ENCODE measurements at regions not wholly inside any gene's neighbourhood (a gene's known extent, or its start where the extent isn't known, plus 50 kb on each side); places are given as distances from the start of the nearest gene placed in this dataset.

DNA sequence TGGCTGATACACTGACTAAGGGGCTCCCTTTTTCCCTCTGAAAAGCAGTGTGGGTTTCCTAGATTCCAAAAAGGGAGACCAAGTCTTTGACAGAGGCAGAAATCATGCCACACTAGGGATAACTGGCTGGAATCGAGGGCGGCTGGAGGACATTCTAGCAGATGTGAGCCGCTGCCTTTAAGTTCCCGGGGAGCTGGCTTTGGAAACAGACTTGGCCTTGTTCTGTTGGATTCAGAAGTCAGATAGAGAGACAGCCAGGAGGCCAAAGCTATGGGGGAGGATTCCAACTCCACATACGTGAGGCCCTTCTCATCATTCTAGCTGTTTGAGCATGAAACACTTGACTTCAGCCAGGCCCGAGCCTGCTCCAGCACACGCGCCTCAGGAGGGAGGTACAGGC lies 109.9 kb upstream of the FOXC1 start:
- H3K27me3 ChIP-seq (ENCODE audit: insufficient read depth, low read length): no peaks in the 10 kb centered on the region; the same call in 1 of the 2 replicates

DNA sequence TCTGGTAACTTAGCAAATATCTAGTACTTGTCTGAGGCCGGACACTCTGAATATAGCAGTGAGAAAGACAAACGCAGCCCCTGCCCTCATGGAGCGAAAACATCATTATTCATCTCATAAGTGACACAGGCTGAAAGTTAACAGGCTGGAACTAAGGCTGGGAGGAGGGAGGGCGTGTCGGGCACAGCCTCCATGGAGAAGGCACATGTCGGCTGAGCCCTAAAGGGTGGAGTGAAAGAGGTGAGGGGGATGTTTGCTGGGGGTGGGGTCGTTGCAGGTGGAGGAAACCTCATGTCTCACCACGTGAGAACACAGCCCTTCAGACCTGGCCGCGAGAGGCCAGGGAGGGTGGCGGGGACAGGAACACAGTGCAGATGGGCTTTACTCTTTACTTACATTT lies 108.8 kb upstream of the FOXC1 start:
- no peak overlapping the region for H3K4me3 ChIP-seq (ENCODE audit: low read length)
- H3K9ac ChIP-seq (ENCODE audit: low read depth, low read length): no peak overlapping the region
- no peaks in the 10 kb centered on the region; the same call in 1 of the 2 replicates for H3K27me3 ChIP-seq (ENCODE audit: insufficient read depth, low read length)
- H3K27ac ChIP-seq (ENCODE audit: low read length): no peak overlapping the region
- H3K36me3 ChIP-seq (ENCODE audit: insufficient read depth, low read depth, low read length): no peaks in the 10 kb centered on the region
- H3K4me1 ChIP-seq (ENCODE audit: insufficient read depth, low read length): peaks cover 3% of the 10 kb centered on the region; the same call in 1 of the 2 replicates
- peaks cover 5% of the 10 kb centered on the region for H3K9me3 ChIP-seq (ENCODE audit: insufficient read depth, low read depth, low read length)

More for the DNA sequence above, 109.9 kb upstream of the FOXC1 start:
- Histone ChIP-seq H3K9ac (ENCODE audit: low read depth, low read length) (no peak overlapping the region), H3K4me1 (ENCODE audit: insufficient read depth, low read length) (peaks cover 3% of the 10 kb centered on the region; the same call in 1 of the 2 replicates), H3K4me3 (ENCODE audit: low read length) (no peak overlapping the region), H3K9me3 (ENCODE audit: insufficient read depth, low read depth, low read length) (peaks cover 7% of the 10 kb centered on the region), H3K36me3 (ENCODE audit: insufficient read depth, low read depth, low read length) (no peaks in the 10 kb centered on the region), H3K27ac (ENCODE audit: low read length) (no peak overlapping the region)

- Histone ChIP-seq H3K4me3 (ENCODE audit: low read length) (no peak overlapping the region), H3K36me3 (ENCODE audit: insufficient read depth, low read depth, low read length) (no peaks in the 10 kb centered on the region), H3K9ac (ENCODE audit: low read depth, low read length) (no peak overlapping the region), H3K27me3 (ENCODE audit: insufficient read depth, low read length) (no peaks in the 10 kb centered on the region; the same call in 1 of the 2 replicates), H3K4me1 (ENCODE audit: insufficient read depth, low read length) (peaks cover 3% of the 10 kb centered on the region; the same call in 1 of the 2 replicates), H3K27ac (ENCODE audit: low read length) (no peak overlapping the region), H3K9me3 (ENCODE audit: insufficient read depth, low read depth, low read length) (no peaks in the 10 kb centered on the region)
Observed at GRCh38 chr6:1502041-1502440, 107.7 kb upstream of the FOXC1 start.

DNA sequence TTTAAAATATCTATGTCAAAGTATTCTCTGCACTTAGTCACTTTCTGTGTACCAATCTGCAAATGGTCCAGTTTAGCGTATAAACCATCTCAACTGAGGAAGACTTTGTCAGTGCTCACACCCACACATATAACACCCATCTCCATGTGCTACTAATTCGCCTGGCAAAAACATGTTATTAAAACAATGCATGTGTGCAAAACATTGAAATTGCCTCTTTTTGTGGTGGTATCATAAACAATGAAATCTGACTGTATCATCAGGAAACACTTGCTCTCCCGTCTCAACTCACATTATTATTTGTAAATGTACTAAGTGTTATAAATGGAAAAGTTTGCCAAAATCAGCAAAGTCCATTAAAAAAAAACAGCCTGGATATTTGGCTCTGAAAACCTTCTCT lies 105.9 kb upstream of the FOXC1 start:
- H3K27me3 ChIP-seq (ENCODE audit: insufficient read depth, low read length): no peaks in the 10 kb centered on the region; the same call in 1 of the 2 replicates
- no peaks in the 10 kb centered on the region for H3K36me3 ChIP-seq (ENCODE audit: insufficient read depth, low read depth, low read length)
- H3K4me1 ChIP-seq (ENCODE audit: insufficient read depth, low read length): no peaks in the 10 kb centered on the region
- no peak overlapping the region for H3K4me3 ChIP-seq (ENCODE audit: low read length)
- no peak overlapping the region for H3K9ac ChIP-seq (ENCODE audit: low read depth, low read length)
- no peak overlapping the region for H3K27ac ChIP-seq (ENCODE audit: low read length)
- no peaks in the 10 kb centered on the region for H3K9me3 ChIP-seq (ENCODE audit: insufficient read depth, low read depth, low read length)

GRCh38 chr6:1504465-1504864 lies 105.2 kb upstream of the FOXC1 start:
- Histone ChIP-seq H3K27me3 (ENCODE audit: insufficient read depth, low read length) (no peaks in the 10 kb centered on the region; the same call in 1 of the 2 replicates), H3K27ac (ENCODE audit: low read length) (no peak overlapping the region), H3K9ac (ENCODE audit: low read depth, low read length) (no peak overlapping the region), H3K4me1 (ENCODE audit: insufficient read depth, low read length) (no peaks in the 10 kb centered on the region), H3K9me3 (ENCODE audit: insufficient read depth, low read depth, low read length) (no peaks in the 10 kb centered on the region), H3K36me3 (ENCODE audit: insufficient read depth, low read depth, low read length) (no peaks in the 10 kb centered on the region), H3K4me3 (ENCODE audit: low read length) (no peak overlapping the region)

GRCh38 chr6:1507251-1507650 lies 102.5 kb upstream of the FOXC1 start:
- no peaks in the 10 kb centered on the region for H3K4me1 ChIP-seq (ENCODE audit: insufficient read depth, low read length)
- no peak overlapping the region for H3K27ac ChIP-seq (ENCODE audit: low read length)
- H3K27me3 ChIP-seq (ENCODE audit: insufficient read depth, low read length): no peaks in the 10 kb centered on the region; the same call in 1 of the 2 replicates
- H3K4me3 ChIP-seq (ENCODE audit: low read length): no peak overlapping the region
- H3K36me3 ChIP-seq (ENCODE audit: insufficient read depth, low read depth, low read length): no peaks in the 10 kb centered on the region
- no peak overlapping the region for H3K9ac ChIP-seq (ENCODE audit: low read depth, low read length)
- no peaks in the 10 kb centered on the region for H3K9me3 ChIP-seq (ENCODE audit: insufficient read depth, low read depth, low read length)

DNA sequence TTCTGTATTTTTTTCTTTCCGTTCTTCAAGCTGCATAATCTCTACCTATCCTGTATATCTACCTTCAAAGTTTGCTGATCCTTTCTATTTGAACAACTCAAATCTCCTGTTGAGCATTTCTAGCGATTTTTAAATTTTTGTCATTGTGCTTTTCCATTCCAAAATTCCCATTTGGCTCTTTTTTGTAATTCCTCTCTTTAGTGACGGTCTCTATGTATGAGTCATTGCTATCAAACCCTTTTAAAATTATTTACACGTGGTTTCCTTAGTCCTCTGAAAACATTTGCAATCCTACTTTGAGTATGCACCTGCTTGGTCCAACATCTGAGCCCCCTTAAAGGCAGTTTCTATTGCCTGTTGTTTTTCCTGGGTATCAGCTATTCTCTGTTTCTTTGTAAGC lies 100.5 kb upstream of the FOXC1 start:
- Histone ChIP-seq H3K27ac (ENCODE audit: low read length) (no peak overlapping the region), H3K4me1 (ENCODE audit: insufficient read depth, low read length) (no peaks in the 10 kb centered on the region), H3K36me3 (ENCODE audit: insufficient read depth, low read depth, low read length) (no peaks in the 10 kb centered on the region), H3K9me3 (ENCODE audit: insufficient read depth, low read depth, low read length) (no peaks in the 10 kb centered on the region), H3K9ac (ENCODE audit: low read depth, low read length) (no peak overlapping the region), H3K27me3 (ENCODE audit: insufficient read depth, low read length) (no peaks in the 10 kb centered on the region), H3K4me3 (ENCODE audit: low read length) (no peak overlapping the region)

GRCh38 chr6:1510239-1510638 lies 99.5 kb upstream of the FOXC1 start:
- Histone ChIP-seq H3K36me3 (ENCODE audit: insufficient read depth, low read depth, low read length) (no peaks in the 10 kb centered on the region), H3K4me3 (ENCODE audit: low read length) (no peak overlapping the region), H3K9ac (ENCODE audit: low read depth, low read length) (no peak overlapping the region), H3K4me1 (ENCODE audit: insufficient read depth, low read length) (no peaks in the 10 kb centered on the region), H3K27me3 (ENCODE audit: insufficient read depth, low read length) (no peaks in the 10 kb centered on the region), H3K9me3 (ENCODE audit: insufficient read depth, low read depth, low read length) (no peaks in the 10 kb centered on the region), H3K27ac (ENCODE audit: low read length) (no peak overlapping the region)

DNA sequence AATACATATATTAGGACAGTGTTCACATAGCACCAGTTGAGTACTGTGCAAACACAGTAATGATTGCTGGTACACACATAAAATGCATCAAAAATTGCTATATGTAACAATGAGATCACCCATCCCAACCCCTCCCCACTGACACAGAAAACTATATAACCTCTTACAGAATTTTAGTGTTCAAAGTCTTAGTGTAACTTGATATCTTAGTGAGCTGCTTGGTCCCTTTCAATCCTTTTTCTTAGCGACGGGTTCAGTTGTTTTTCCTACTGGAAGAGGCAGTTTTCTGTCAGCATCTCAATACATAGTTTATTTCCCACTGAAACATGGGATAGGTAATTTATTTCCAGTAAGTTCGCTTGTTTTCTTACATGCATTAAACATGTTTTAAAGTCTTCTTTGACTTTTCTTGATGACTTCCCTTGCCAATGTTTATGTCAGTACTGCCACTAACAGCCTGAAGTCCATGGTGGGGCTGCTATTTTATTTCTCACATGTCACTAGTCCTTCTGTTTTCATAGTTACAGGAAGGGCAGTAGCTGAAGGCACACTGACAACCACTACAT lies 96.4 kb upstream of the FOXC1 start:
- no peak overlapping the region for H3K27ac ChIP-seq (ENCODE audit: low read length)
- H3K4me1 ChIP-seq (ENCODE audit: insufficient read depth, low read length): no peaks in the 10 kb centered on the region
- no peak overlapping the region for H3K4me3 ChIP-seq (ENCODE audit: low read length)
- H3K9ac ChIP-seq (ENCODE audit: low read depth, low read length): no peak overlapping the region
- H3K27me3 ChIP-seq (ENCODE audit: insufficient read depth, low read length): no peaks in the 10 kb centered on the region
- H3K36me3 ChIP-seq (ENCODE audit: insufficient read depth, low read depth, low read length): no peaks in the 10 kb centered on the region
- no peaks in the 10 kb centered on the region for H3K9me3 ChIP-seq (ENCODE audit: insufficient read depth, low read depth, low read length)

GRCh38 chr6:1514078-1514477 lies 95.6 kb upstream of the FOXC1 start:
- no peak overlapping the region for H3K27ac ChIP-seq (ENCODE audit: low read length)
- H3K36me3 ChIP-seq (ENCODE audit: insufficient read depth, low read depth, low read length): no peaks in the 10 kb centered on the region
- no peak overlapping the region for H3K4me3 ChIP-seq (ENCODE audit: low read length)
- no peak overlapping the region for H3K9ac ChIP-seq (ENCODE audit: low read depth, low read length)
- H3K9me3 ChIP-seq (ENCODE audit: insufficient read depth, low read depth, low read length): no peaks in the 10 kb centered on the region
- no peaks in the 10 kb centered on the region for H3K27me3 ChIP-seq (ENCODE audit: insufficient read depth, low read length)
- H3K4me1 ChIP-seq (ENCODE audit: insufficient read depth, low read length): no peaks in the 10 kb centered on the region

DNA sequence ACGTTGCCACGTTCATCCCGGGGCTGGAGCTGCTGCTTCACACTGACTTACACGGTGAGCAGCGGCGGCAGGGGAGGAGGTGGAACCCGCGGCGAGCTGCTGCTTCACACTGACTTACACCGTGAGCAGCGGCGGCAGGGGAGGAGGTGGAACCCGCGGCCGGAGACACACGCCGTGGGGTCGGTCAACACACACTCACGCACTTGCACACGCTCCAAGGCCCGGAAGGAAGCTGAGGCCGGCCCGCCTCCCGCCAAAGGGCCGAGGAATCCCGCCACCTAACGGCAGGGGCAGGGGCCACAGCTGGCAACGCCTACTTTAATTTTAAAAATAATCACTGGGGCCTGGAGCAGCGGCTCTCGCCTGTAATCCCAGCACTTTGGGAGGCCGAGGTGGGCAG lies 94.4 kb upstream of the FOXC1 start:
- Histone ChIP-seq H3K36me3 (ENCODE audit: insufficient read depth, low read depth, low read length) (no peaks in the 10 kb centered on the region), H3K9ac (ENCODE audit: low read depth, low read length) (no peak overlapping the region), H3K9me3 (ENCODE audit: insufficient read depth, low read depth, low read length) (no peaks in the 10 kb centered on the region), H3K4me1 (ENCODE audit: insufficient read depth, low read length) (no peaks in the 10 kb centered on the region), H3K4me3 (ENCODE audit: low read length) (no peak overlapping the region), H3K27ac (ENCODE audit: low read length) (no peak overlapping the region), H3K27me3 (ENCODE audit: insufficient read depth, low read length) (no peaks in the 10 kb centered on the region)

DNA sequence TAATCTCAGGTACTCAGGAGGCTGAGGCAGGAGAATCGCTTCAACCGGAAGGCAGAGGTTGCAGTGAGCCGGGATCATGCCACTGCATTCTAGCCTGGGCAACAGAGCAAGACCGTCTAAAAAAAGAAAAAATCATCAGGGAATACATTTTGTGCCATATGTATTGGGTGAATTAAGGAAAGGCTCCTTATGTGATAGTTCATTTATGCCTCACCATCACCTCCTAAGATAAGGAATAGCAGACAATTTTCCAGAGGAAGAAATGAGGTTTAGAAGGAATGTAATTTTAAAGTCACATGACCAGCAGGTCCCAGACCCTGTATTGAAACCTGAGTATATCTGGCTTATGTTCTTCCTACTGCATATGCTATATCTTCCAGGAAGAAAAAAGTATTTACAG lies 93.9 kb upstream of the FOXC1 start:
- no peaks in the 10 kb centered on the region for H3K9me3 ChIP-seq (ENCODE audit: insufficient read depth, low read depth, low read length)
- no peaks in the 10 kb centered on the region for H3K4me1 ChIP-seq (ENCODE audit: insufficient read depth, low read length)
- no peak overlapping the region for H3K4me3 ChIP-seq (ENCODE audit: low read length)
- H3K36me3 ChIP-seq (ENCODE audit: insufficient read depth, low read depth, low read length): no peaks in the 10 kb centered on the region
- no peaks in the 10 kb centered on the region for H3K27me3 ChIP-seq (ENCODE audit: insufficient read depth, low read length)
- no peak overlapping the region for H3K9ac ChIP-seq (ENCODE audit: low read depth, low read length)
- no peak overlapping the region for H3K27ac ChIP-seq (ENCODE audit: low read length)

Measured in iPS-20b (cell line).